ENCODE measurements at regions not wholly inside any gene's neighbourhood (a gene's known extent, or its start where the extent isn't known, plus 50 kb on each side); places are given as distances from the start of the nearest gene placed in this dataset.
"Not testable (repeated sequence)": the region's sequence is repeated elsewhere in the genome, so short reads cannot be mapped to it uniquely, and the experiment has no call there.

GRCh38 chr9:87041553-87042235 is 94.4 kb upstream of the GAS1 start:
- DNase-seq (ENCODE audit: insufficient read length, low spot score); FAIRE-seq: not testable (repeated sequence)

DNA sequence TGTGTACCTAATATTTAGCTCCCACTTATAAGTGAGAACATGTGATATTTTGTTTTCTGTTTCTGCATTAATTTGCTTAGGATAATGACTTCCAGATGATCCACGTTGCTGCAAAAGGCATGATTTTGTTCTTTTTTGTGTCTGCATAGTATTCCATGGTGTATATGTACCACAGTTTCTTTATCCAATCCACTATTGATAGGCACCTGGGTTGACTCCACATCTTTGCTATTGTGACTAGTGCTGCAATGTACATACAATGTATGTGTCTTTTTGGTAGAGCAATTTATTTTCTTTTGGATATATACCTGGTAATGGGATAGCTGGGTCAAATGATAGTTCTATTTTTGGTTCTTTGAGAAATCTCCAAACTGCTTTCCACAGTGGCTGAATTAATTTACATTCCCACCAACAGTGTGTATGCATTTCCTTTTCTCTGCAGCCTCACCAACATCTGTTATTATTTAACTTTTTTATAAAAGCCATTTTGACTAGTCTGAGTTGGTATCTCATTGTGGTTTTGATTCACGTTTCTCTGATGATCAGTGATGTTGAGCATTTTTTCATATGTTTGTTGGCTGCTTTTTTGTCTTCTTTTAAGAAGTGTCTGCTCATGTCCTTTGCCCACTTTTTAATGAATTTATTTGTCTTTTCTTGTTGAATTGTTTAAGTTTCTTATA is 102.8 kb upstream of the GAS1 start:
- FAIRE-seq; DNase-seq (ENCODE audit: insufficient read length, low spot score): not testable (repeated sequence)

DNA sequence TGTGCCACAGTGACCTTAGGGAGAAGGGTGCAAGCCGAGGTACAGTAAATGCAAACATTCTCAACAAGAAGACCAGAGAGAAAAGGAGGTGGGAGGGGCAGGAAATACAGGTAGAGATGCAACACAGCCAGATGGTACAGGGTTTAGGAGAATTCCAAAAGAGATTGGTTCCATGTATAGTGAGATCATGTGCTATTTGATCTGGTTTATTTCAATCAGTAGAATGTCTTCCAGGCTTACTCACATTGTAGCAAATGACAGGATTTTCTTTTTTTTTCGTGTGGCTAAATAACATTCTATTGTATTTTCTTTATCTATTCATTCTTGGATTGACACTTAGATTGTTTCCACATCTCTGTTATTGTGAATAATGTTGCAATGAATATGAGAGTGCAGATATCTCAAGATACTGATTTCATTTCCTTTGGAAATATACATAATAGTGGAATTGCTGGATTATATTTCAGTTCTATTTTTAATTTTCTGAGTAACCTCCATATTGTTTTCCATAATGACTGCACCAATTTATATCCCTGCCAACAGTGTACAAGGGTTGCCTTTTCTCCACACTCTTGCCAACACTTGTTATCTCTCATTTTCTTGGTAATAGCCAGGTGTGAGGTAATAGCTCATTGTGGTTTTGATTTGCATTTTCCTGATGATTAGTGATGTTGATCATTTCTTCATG is 107.8 kb upstream of the GAS1 start:
- no peak for DNase-seq (ENCODE audit: insufficient read length, low spot score)
- FAIRE-seq = no peak

DNA sequence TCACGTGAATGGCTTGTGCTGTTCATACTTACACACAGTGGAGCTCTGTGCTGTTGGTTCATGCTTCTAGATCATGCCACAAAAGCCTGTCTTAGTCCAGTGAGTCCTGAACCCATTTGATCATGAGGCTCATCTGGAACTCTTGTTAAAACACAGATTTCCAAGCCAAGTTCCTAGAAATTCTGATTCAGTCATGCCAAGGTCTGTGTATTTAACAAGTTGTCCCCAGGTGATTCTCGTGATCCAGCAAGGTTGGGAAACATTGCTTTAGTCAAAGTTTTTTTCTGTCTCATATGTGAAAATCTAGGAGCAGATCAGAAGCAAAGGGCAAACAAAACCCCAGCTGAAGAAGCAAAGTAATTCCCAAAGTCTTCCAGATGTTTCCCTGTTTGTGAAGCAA is 112.5 kb upstream of the GAS1 start:
- FAIRE-seq = no peak

GRCh38 chr9:87062746-87063145 is 115.4 kb upstream of the GAS1 start:
- DNase-seq (ENCODE audit: insufficient read length, low spot score) (no peak), FAIRE-seq (no peak)

More for the DNA sequence above, 112.5 kb upstream of the GAS1 start:
- DNase-seq (ENCODE audit: insufficient read length, low spot score) = no peak

DNA sequence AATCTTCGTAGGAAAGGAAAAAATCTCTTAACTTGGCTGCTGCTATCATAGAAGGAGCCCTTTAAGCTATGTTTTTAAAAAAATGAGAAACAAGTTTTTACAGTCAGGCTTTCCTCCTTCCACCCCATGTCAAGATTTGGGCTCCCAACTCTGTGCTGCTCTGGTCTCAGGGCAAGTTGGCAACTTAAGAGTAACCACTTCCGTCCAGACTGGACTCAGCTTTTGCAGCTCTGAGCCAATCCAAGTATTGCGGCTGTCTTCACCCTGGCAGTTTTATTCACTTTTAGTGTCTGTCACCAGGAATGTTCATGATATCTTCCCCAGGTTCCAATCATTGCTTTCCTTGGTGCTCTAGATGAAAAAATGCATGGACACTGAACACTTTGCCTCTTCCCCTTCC is 115.9 kb upstream of the GAS1 start:
- no peak for FAIRE-seq

GRCh38 chr9:87063871-87064270 is 116.6 kb upstream of the GAS1 start:
- DNase-seq (ENCODE audit: insufficient read length, low spot score) (no peak), FAIRE-seq (no peak)

More for the DNA sequence above, 115.9 kb upstream of the GAS1 start:
- no peak for DNase-seq (ENCODE audit: insufficient read length, low spot score)

GRCh38 chr9:87064311-87064710 is 117.0 kb upstream of the GAS1 start:
- no peak for DNase-seq (ENCODE audit: insufficient read length, low spot score)
- FAIRE-seq = no peak

DNA sequence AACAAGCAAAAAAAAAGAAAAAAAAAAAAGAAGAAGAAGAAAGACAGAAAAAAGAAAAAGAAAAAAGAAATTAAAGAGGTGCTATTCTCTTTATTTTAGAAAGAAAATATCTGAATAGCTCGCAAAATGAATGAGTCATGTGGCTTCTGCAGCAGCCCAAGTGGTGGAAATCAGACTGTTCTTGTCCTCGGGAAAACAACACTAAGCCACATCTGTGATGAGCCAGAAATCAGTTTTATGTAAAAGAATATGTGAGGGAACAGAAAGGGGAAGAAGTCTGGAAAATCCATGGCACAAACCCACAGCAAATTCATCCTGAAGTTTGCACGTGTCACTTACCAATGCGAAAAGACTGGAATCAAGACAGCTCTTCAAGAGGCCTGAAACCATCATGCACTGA is 118.7 kb upstream of the GAS1 start:
- DNase-seq (ENCODE audit: insufficient read length, low spot score) = no peak
- FAIRE-seq = no peak

DNA sequence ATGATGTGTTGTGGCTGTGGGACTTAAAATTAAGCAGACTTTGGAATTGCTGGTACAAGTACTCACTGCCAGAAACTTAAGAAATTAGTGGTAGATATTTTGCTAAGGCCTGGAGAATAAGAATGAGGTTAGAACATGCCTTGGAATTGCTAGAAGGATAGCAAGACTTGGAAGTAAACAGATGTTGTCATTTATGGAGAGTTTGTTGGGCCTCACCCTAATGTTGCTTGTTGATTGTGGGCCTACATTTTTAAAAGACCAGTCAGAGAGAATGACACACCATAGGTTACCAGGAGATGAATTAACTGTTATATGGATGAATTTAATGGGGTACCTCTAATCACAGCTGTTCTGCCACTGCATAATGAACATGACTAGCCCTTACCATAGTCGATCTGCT is 120.1 kb upstream of the GAS1 start:
- DNase-seq (ENCODE audit: insufficient read length, low spot score) = no peak
- FAIRE-seq = no peak

DNA sequence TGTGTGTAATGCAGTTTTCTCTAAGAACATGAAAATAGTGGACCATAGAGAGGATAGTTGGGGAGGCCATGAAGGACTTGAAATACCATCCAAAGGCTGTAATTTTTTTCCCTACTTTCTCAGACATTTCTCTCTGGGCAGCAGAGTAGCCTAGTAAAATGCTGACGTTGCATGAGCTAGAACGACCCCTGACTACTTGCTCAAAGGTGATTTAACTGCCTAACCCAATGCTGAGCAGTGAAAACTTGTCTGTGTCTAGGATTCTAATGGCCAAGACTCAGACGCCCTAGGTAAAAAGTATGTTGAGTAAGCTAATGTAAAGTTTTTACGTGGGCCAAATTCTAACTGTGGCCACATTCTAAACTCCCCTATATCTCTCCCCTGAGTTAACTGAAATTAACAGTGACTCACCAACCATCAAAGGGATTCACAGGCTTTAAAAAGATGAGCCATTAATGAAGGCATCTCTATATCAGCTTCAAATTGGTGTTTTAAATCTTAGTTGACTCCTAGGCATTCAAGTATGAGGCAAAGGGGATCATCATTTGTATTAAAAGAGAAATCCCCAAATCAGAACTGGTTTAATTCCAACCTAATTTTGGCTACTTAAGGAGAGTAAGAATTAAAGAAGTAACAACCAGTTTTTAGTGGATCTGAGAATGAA is 121.0 kb upstream of the GAS1 start:
- FAIRE-seq = no peak
- no peak for DNase-seq (ENCODE audit: insufficient read length, low spot score)

DNA sequence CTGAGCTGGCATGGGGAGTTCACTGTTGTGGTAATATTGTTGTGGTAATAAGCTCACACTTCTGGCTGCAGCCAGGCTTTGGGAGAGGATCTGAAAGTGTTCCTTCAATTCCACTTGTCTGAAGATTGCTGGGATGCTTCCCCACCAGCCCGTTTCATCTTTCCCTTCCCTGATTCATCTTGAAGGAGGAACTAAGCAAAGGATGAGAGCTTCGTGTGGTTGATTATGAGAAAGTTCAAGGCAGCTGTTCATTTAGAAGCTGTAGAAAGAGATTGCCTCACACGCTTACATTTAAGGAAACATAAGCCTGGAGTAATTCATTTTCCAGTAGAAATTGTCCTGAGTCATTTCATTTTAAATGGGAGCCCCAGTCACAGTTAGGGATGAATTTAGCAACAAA is 122.4 kb upstream of the GAS1 start:
- DNase-seq (ENCODE audit: insufficient read length, low spot score) = no peak
- no peak for FAIRE-seq

DNA sequence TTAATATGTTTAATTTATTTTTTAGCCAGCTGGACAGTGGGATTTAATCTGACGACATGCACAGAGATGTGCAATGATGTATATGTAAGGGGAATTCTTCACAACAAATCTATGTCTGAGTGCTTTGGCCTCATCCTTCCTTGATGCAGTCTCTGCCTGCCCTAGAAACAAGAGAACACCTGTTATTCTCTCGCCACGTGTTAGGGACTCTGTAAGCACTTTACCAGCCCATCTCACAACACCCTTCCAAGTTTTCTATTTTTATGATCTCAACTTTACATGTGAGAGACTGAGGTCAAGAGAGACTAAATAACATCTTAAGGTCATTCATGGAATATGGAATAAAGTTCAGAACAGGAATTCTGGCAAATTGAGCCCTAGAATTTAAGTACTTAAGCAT is 123.0 kb upstream of the GAS1 start:
- no peak for DNase-seq (ENCODE audit: insufficient read length, low spot score)

GRCh38 chr9:87071473-87071872 is 124.2 kb upstream of the GAS1 start:
- DNase-seq (ENCODE audit: insufficient read length, low spot score) (no peak), FAIRE-seq (no peak)

More for the DNA sequence above, 123.0 kb upstream of the GAS1 start:
- FAIRE-seq = no peak

GRCh38 chr9:87073692-87074091 is 126.4 kb upstream of the GAS1 start:
- DNase-seq (ENCODE audit: insufficient read length, low spot score) = no peak
- FAIRE-seq = no peak

- DNase-seq (ENCODE audit: insufficient read length, low spot score) = no peak
- FAIRE-seq = no peak
Measured at GRCh38 chr9:87075537-87075936, 128.2 kb upstream of the GAS1 start.

- DNase-seq (ENCODE audit: insufficient read length, low spot score) (no peak), FAIRE-seq (no peak)
Measured at GRCh38 chr9:87076825-87077224, 129.5 kb upstream of the GAS1 start.

DNA sequence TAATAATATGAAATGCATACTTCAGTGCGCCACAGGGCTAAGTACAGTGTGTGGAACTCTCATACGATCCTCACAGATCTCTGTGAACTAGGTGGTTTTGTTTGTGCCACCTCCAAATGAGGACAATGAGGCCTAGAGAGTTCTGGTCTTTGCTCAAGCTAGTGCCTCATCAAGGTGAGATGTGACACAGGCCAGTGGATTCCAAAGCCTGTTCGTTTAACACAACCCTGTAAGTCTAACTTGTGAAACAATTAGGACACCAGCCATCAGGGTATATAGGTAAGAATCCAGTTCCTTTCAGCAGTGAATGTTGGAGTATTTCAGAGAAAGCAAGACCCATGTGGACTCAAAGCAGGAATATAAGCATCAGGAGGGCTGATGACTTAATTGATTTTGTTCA is 130.7 kb upstream of the GAS1 start:
- FAIRE-seq (no peak), DNase-seq (ENCODE audit: insufficient read length, low spot score) (no peak)

DNA sequence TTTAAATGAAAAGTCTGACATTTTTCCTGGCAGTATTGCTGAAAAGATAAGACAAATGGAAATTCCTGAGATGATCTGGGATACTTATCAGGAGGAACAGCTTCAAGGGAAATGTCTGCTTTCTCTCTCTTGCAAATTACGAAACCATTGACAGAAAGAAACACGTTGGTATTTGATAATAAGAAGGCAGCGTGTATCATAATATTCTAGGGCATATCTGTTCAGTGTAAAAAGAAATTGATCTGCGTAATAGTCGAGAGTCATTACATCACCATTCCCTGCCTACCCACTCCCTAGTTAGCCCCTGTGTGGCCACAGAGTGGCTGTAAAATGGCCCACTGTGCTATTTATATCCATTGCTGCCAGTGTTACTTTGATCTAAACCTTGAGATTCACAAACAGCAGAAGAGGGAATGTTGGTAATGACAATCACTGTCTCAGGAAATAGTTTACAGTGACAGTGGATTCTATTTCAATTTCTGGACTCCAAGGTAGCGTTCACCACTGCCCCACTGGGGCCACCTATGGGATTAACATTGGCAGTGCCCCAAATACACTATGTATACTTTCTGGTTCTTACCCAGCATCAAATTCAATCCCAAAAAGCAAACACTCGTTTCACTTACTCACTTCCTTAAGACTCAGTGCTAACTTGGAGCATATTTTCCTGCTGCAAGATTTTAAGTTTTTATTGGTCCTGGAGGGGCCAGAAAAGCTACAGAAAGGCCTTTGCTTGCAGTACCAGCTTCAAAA is 133.4 kb upstream of the GAS1 start:
- FAIRE-seq = no peak
- DNase-seq (ENCODE audit: insufficient read length, low spot score) = no peak

- DNase-seq (ENCODE audit: insufficient read length, low spot score) = no peak
- no peak for FAIRE-seq
Measured at GRCh38 chr9:87081503-87081902, 134.2 kb upstream of the GAS1 start.

DNA sequence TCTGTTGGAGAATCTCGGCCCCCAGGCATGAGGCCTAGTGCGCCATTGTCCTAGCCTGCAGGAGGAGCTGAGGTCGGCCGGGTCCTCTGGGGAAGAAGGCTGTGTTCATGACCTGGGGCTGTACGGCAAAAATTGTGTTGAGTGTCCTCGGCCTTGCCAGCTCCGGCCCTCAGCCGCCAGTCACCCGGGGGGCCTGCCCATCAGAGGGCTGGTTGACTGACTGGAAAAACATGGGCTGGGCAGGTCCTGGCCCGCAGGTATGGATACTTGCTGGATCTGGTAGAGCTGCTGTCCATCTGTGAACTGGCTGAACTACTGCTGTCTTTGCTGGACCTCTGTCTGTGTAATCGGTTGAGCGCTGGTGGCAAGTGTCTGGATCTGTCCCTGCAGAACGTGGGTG is 136.7 kb upstream of the GAS1 start:
- FAIRE-seq (no peak), DNase-seq (ENCODE audit: insufficient read length, low spot score) (no peak)

Data from GM19239 (cell line).